ENCODE measurements at regions not wholly inside any gene's neighbourhood (a gene's known extent, or its start where the extent isn't known, plus 50 kb on each side); places are given as distances from the start of the nearest gene placed in this dataset.

DNA sequence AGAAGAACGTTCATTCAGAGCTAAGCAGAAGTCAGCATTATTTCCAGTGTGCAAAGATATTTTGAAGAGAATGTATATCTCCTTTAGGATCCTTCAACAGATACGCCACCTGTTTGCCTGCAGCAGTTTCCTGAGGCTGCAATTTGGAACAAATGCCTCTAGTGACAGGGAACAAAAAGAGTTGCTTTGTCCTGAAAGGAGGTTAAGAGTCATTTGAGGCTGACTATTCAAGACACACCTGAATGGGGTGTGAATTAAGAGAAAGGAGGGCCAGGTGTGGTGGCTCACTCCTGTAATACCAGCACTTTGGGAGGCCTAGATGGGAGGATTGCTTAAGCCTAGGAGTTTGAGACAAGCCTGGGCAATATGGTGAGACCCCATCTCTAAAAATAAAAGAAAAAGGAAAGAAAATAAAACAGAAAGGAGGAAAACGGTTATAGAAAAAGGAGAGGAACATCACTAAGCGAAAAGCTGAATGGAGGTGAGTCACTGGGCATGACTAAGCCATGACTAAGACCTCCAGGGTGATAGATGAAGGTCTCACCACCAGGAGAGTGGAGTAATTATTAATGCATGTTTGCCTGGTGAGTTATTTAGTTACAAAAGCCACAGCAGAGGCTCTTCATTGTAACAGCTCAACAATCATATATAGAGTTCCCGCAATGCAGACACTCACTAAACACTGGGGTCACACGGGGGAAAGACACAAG lies 255.2 kb upstream of the TNC start:
- CTCF ChIA-PET: interaction anchor here (0.6 kb wide), 1 partner anchor 1972 kb away, joined by 3 read pairs; the partner anchor contains the start of gene ALAD
- Histone ChIP-seq H3K27me3 (ENCODE audit: control insufficient read depth, insufficient read depth, low read length) (no peaks in the 10 kb centered on the region), H3K4me3 (ENCODE audit: low read depth, low read length) (no peak overlapping the region), H3K36me3 (ENCODE audit: control insufficient read depth, insufficient read depth, low read length) (no peaks in the 10 kb centered on the region)
- peak; percentile 74 for DNase-seq (ENCODE audit: low read depth)
- TF ChIP-seq, protein P1, sequence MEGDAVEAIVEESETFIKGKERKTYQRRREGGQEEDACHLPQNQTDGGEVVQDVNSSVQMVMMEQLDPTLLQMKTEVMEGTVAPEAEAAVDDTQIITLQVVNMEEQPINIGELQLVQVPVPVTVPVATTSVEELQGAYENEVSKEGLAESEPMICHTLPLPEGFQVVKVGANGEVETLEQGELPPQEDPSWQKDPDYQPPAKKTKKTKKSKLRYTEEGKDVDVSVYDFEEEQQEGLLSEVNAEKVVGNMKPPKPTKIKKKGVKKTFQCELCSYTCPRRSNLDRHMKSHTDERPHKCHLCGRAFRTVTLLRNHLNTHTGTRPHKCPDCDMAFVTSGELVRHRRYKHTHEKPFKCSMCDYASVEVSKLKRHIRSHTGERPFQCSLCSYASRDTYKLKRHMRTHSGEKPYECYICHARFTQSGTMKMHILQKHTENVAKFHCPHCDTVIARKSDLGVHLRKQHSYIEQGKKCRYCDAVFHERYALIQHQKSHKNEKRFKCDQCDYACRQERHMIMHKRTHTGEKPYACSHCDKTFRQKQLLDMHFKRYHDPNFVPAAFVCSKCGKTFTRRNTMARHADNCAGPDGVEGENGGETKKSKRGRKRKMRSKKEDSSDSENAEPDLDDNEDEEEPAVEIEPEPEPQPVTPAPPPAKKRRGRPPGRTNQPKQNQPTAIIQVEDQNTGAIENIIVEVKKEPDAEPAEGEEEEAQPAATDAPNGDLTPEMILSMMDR (IDR thresholded peaks at IDR 0.05; ENCODE audit: insufficient read depth, low read depth, low read length): 0 out of 2 replicates have a peak, but pooled peaks have one; percentile 12
- POLR2A ChIA-PET: interaction anchor here (0.8 kb wide), 1 partner anchor 13 kb away, joined by 6 read pairs; no protein-coding TSS in a partner anchor

DNA sequence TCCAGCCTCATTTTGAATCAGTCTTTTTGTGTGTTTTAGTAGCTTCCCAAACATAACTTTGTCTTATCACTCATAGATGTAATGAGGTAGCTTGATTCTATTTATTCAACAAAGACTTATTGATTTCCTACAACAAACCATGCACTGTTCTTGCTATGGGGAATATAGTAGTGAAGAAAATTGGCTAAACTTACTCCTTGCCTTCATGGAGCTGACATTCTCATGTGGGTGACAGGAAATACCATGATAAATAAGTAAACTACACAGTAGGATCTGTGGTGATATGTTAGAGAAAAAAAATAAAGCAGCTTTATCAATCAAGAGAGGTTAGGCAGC lies 255.7 kb upstream of the TNC start:
- TF ChIP-seq, protein P1 (IDR thresholded peaks at IDR 0.05; ENCODE audit: insufficient read depth, low read depth, low read length): no peak
- DNase-seq (ENCODE audit: low read depth): no peak
- CTCF ChIA-PET: interaction anchor here (0.6 kb wide), 1 partner anchor 1973 kb away, joined by 3 read pairs; the partner anchor contains the start of gene ALAD

DNA sequence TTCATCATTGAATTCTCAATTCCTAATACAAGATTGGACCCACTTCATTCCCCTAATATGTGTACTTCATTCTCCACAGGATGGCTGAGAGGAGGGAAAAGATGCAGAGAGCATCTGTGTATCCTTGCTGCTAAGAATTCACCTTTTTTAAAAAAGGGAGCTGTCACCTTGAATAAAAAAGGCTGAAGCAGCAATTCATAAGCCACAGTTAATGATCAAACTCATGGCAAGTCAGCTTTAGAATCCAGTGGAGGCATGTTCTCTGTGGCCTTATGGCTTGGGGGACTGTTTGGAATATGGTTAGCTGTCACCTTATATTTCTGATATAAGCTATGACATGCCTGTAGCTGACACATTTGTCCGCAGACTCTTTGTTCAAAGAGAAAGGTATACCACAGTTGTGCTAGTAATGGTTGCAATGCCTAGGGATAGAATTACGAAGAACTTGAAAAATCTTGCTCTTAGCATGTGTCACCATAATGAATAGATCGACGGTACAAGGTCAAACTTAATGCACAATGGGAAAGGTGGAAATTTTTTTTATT lies 256.8 kb upstream of the TNC start:
- Histone ChIP-seq H3K36me3 (ENCODE audit: control insufficient read depth, insufficient read depth, low read length) (no peaks in the 10 kb centered on the region), H3K27me3 (ENCODE audit: control insufficient read depth, insufficient read depth, low read length) (no peaks in the 10 kb centered on the region), H3K4me3 (ENCODE audit: low read depth, low read length) (no peak overlapping the region)
- DNase-seq (ENCODE audit: low read depth): no peak
- POLR2A ChIA-PET: no interaction called here
- TF ChIP-seq, protein P1 (IDR thresholded peaks at IDR 0.05; ENCODE audit: insufficient read depth, low read depth, low read length): no peak
- CTCF ChIA-PET: no interaction called here

More for the DNA sequence above, 255.7 kb upstream of the TNC start:
- Histone ChIP-seq H3K4me3 (ENCODE audit: low read depth, low read length) (no peak overlapping the region), H3K36me3 (ENCODE audit: control insufficient read depth, insufficient read depth, low read length) (no peaks in the 10 kb centered on the region), H3K27me3 (ENCODE audit: control insufficient read depth, insufficient read depth, low read length) (no peaks in the 10 kb centered on the region)
- POLR2A ChIA-PET: interaction anchor here (0.8 kb wide), 1 partner anchor 13 kb away, joined by 6 read pairs; no protein-coding TSS in a partner anchor

DNA sequence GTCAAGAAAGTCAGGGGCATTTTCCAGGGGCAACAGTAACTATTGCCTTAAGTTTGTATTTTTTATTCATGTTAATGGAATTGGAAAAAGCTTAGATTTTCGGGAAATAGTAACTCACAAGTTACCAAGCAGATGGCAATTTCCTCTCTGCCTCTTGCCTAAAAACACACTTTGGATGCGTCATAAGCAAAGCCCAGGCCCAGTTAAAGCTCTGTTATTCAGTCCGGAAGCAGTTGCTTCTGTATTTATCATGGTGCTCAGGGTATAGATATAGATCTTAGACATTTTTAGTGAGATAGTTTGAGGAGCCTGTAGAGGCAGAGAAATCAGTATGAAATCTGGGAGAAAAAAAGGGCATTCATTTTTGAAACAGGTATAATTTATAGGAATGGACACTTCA lies 260.3 kb upstream of the TNC start:
- H3K27me3 ChIP-seq (ENCODE audit: control insufficient read depth, insufficient read depth, low read length): no peaks in the 10 kb centered on the region
- no peaks in the 10 kb centered on the region for H3K36me3 ChIP-seq (ENCODE audit: control insufficient read depth, insufficient read depth, low read length)
- CTCF ChIA-PET: no interaction called here
- TF ChIP-seq, protein P1 (IDR thresholded peaks at IDR 0.05; ENCODE audit: insufficient read depth, low read depth, low read length): no peak
- H3K4me3 ChIP-seq (ENCODE audit: low read depth, low read length): no peak overlapping the region
- POLR2A ChIA-PET: interaction anchor here (0.6 kb wide), 1 partner anchor 69 kb away, joined by 7 read pairs; no protein-coding TSS in a partner anchor
- DNase-seq (ENCODE audit: low read depth): no peak

DNA sequence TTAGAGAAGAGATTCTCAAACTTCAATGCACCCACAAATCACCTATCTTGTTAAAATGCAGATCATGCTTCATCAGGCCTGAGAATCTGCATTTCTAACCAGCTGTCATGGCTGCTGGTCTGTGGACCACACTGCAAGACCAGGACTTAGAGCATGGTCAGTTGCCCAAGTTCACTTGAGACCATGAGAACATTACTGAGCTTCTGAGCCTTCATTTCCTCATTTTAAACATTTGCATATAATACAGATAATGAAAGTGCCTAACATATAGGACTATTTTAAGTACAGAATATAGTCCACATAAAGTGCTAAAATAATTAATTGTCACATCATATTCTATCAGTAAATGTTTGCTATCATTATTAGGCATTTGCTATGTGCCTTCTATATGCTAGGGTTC lies 260.8 kb upstream of the TNC start:
- no peaks in the 10 kb centered on the region for H3K36me3 ChIP-seq (ENCODE audit: control insufficient read depth, insufficient read depth, low read length)
- no peak overlapping the region for H3K4me3 ChIP-seq (ENCODE audit: low read depth, low read length)
- CTCF ChIA-PET: no interaction called here
- POLR2A ChIA-PET: no interaction called here
- TF ChIP-seq, protein P1 (IDR thresholded peaks at IDR 0.05; ENCODE audit: insufficient read depth, low read depth, low read length): no peak
- no peaks in the 10 kb centered on the region for H3K27me3 ChIP-seq (ENCODE audit: control insufficient read depth, insufficient read depth, low read length)
- no peak for DNase-seq (ENCODE audit: low read depth)
